ENCODE measurements at regions not wholly inside any gene's neighbourhood (a gene's known extent, or its start where the extent isn't known, plus 50 kb on each side); places are given as distances from the start of the nearest gene placed in this dataset.

DNA sequence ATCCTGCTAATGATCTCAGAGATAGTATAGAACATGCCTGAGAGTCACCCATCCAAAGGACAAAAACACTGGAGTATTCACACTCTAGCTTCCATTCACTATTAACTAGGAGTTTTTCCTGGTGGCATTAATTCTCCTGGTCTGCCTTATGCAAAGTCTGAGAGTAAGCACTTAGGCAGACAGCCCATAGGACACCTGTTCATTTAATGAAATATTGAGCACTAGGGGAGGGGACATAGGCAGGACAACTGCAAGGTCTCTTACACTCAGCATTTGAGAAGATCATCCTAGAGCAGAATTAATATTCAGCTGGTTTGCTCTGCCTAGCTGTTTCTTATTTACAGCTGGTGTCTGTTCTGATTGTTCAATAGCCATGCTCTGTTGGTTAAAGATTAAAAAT, 508.5 kb downstream of the CENPC start:
- TF ChIP-seq EGR1 (IDR thresholded peaks at IDR 0.05) (no peak), EP300 (IDR thresholded peaks at IDR 0.05; ENCODE audit: borderline replicate concordance) (no peak), RAD21 (IDR thresholded peaks at IDR 0.05; ENCODE audit: low read depth) (no peak), TEAD4 (IDR thresholded peaks at IDR 0.05) (no peak), CREB1 (IDR thresholded peaks at IDR 0.05; ENCODE audit: low read depth) (no peak), TAF1 (IDR thresholded peaks at IDR 0.05; ENCODE audit: low read depth) (no peak), CEBPB (IDR thresholded peaks at IDR 0.05) (no peak), YY1 (IDR thresholded peaks at IDR 0.05; ENCODE audit: low read depth) (no peak), FOXM1 (IDR thresholded peaks at IDR 0.05; ENCODE audit: borderline replicate concordance, low read depth) (no peak), NFIC (IDR thresholded peaks at IDR 0.05) (no peak)
- TF ChIP-seq, protein P1, sequence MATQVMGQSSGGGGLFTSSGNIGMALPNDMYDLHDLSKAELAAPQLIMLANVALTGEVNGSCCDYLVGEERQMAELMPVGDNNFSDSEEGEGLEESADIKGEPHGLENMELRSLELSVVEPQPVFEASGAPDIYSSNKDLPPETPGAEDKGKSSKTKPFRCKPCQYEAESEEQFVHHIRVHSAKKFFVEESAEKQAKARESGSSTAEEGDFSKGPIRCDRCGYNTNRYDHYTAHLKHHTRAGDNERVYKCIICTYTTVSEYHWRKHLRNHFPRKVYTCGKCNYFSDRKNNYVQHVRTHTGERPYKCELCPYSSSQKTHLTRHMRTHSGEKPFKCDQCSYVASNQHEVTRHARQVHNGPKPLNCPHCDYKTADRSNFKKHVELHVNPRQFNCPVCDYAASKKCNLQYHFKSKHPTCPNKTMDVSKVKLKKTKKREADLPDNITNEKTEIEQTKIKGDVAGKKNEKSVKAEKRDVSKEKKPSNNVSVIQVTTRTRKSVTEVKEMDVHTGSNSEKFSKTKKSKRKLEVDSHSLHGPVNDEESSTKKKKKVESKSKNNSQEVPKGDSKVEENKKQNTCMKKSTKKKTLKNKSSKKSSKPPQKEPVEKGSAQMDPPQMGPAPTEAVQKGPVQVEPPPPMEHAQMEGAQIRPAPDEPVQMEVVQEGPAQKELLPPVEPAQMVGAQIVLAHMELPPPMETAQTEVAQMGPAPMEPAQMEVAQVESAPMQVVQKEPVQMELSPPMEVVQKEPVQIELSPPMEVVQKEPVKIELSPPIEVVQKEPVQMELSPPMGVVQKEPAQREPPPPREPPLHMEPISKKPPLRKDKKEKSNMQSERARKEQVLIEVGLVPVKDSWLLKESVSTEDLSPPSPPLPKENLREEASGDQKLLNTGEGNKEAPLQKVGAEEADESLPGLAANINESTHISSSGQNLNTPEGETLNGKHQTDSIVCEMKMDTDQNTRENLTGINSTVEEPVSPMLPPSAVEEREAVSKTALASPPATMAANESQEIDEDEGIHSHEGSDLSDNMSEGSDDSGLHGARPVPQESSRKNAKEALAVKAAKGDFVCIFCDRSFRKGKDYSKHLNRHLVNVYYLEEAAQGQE (IDR thresholded peaks at IDR 0.05; ENCODE audit: low read depth): no peak
- TF ChIP-seq, protein P2, sequence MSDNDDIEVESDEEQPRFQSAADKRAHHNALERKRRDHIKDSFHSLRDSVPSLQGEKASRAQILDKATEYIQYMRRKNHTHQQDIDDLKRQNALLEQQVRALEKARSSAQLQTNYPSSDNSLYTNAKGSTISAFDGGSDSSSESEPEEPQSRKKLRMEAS (IDR thresholded peaks at IDR 0.05): no peak
